Right ventricle myocardium inferior (tissue), 1 donor: ENCODE measurements at regions not wholly inside any gene's neighbourhood (a gene's known extent, or its start where the extent isn't known, plus 50 kb on each side); places are given as distances from the start of the nearest gene placed in this dataset.
A peak's percentile ranks its signal among the peaks of the same experiment; 100 is the strongest.

Experiments
- ATAC-seq: fragments of 200-7000 bp; cut with Tn5 transposase; one replicate; pipeline ENCODE4 v1.9.1; 2020; ENCODE audit warnings: mild to moderate bottlenecking, moderate library complexity
- DNase-seq: peaks from one replicate; pipeline ENCODE4 v3.0.0; 2021; ENCODE audit errors: missing footprints
- intact Hi-C: fragments of 100-400 bp; cut with DNase I; formaldehyde crosslinking; loops from one replicate; pipeline ENCODE4 v1.11.0; 2022
- donor health status: DM: no; HTN: yes; CAD: no; lungs with severe emphysema.

- intact Hi-C loops = no loop called here
- ATAC-seq (no peak), DNase-seq (no peak)
Measured at GRCh38 chr2:12113412-12113811, 367.0 kb downstream of the LPIN1 start.

- DNase-seq (no peak), ATAC-seq (no peak)
- intact Hi-C loops = no loop called here
Measured at GRCh38 chr2:12114816-12115215, 368.4 kb downstream of the LPIN1 start.

GRCh38 chr2:12116228-12116750 is 369.9 kb downstream of the LPIN1 start:
- intact Hi-C loops = no loop called here
- DNase-seq (no peak), ATAC-seq (no peak)

GRCh38 chr2:12119841-12120240 is 373.4 kb downstream of the LPIN1 start:
- intact Hi-C loops = no loop called here
- no peak for DNase-seq
- ATAC-seq = no peak

- DNase-seq (no peak), ATAC-seq (no peak)
- intact Hi-C loops = no loop called here
Measured at GRCh38 chr2:12120281-12121150, 374.1 kb downstream of the LPIN1 start.

- intact Hi-C loops = no loop called here
- DNase-seq (no peak), ATAC-seq (no peak)
Measured at GRCh38 chr2:12124790-12125189, 378.4 kb downstream of the LPIN1 start.

- no peak for ATAC-seq
- no peak for DNase-seq
- intact Hi-C loops = no loop called here
Measured at GRCh38 chr2:12126318-12126717, 379.9 kb downstream of the LPIN1 start.

GRCh38 chr2:12127638-12128037 is 381.2 kb downstream of the LPIN1 start:
- intact Hi-C loops = no loop called here
- no peak for DNase-seq
- ATAC-seq = no peak

- ATAC-seq (peak; percentile 54), DNase-seq (no peak)
- intact Hi-C loops = no loop called here
Measured at GRCh38 chr2:12131975-12132374, 385.5 kb downstream of the LPIN1 start.

GRCh38 chr2:12141618-12142258 is 395.3 kb downstream of the LPIN1 start:
- DNase-seq = no peak
- ATAC-seq = no peak
- intact Hi-C loops = no loop called here

GRCh38 chr2:12151716-12152115 is 405.3 kb downstream of the LPIN1 start:
- ATAC-seq (no peak), DNase-seq (no peak)
- intact Hi-C loops = no loop called here

GRCh38 chr2:12152888-12153287 is 406.5 kb downstream of the LPIN1 start:
- DNase-seq = no peak
- intact Hi-C loops = no loop called here
- ATAC-seq = no peak

- peak; percentile 74 for ATAC-seq
- DNase-seq = no peak
- intact Hi-C loops = no loop called here
Measured at GRCh38 chr2:12155303-12156051, 409.0 kb downstream of the LPIN1 start.

GRCh38 chr2:12156349-12156748 is 409.9 kb downstream of the LPIN1 start:
- intact Hi-C loops = no loop called here
- no peak for DNase-seq
- ATAC-seq = no peak

GRCh38 chr2:12161085-12161484 is 414.7 kb downstream of the LPIN1 start:
- ATAC-seq (no peak), DNase-seq (no peak)
- intact Hi-C loops = loop anchor here (10.0 kb wide), 1 partner anchor 774 kb away; no protein-coding TSS in a partner anchor

- intact Hi-C loops = loop anchor here (10.0 kb wide), 1 partner anchor 772 kb away; no protein-coding TSS in a partner anchor
- DNase-seq (no peak), ATAC-seq (no peak)
Measured at GRCh38 chr2:12162269-12163247, 416.1 kb downstream of the LPIN1 start.

GRCh38 chr2:12163866-12164265 is 417.4 kb downstream of the LPIN1 start:
- ATAC-seq (no peak), DNase-seq (no peak)
- intact Hi-C loops = loop anchor here (10.0 kb wide), 1 partner anchor 771 kb away; no protein-coding TSS in a partner anchor

GRCh38 chr2:12164689-12165088 is 418.3 kb downstream of the LPIN1 start:
- no peak for DNase-seq
- intact Hi-C loops = loop anchor here (5.0 to 10.0 kb wide), 2 partner anchors 548 to 770 kb away; no protein-coding TSS in a partner anchor
- no peak for ATAC-seq
